ENCODE measurements at regions not wholly inside any gene's neighbourhood (a gene's known extent, or its start where the extent isn't known, plus 50 kb on each side); places are given as distances from the start of the nearest gene placed in this dataset.

DNA sequence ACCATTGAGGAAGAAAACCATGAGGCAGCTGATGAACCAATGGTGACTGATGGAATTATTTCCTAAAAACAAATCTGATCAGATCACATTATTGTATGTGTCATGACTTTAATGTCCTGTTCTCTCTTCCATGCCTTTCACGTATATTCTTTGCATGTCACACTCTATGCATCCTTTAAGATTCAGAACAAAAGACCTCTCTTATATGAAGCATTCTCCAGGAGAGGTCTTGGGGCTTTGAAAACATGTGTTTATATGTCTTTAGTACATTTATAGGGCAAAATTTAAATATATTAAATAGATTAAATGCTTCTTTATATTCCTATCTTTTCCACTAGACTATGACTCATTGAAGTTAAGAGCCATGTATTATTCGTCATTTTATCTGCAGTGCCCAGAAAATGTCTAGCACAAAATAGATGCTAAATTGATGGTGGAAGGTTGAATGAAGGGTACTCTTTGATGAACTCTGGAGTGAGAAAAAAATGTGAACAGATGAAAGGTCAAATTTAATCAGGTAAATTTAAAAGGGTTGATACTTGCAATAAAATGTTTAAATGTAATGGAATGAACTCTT, 196.3 kb downstream of the PSAT1 start:
- DNase-seq (ENCODE audit: low read depth, low spot score): no peak

DNA sequence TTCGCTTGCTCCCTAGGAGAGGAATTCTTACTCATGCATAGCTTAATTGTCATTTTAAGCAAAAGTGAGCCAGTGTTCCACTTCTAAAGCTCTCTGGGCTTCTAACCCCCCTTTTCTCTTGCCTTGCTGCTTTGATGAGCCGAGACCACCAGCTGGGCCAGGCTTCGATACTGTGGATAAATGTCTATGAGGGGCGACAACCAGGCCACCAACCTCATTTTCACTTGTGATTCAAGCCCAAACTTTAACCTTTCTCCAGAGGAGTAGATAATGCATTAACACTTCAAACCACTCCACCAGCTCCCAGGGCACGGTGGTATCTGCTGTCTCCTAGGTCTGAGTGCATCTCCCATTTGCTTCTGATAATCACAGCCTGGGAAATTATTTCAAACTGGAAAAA, 205.6 kb downstream of the PSAT1 start:
- no peak for DNase-seq (ENCODE audit: low read depth, low spot score)

DNA sequence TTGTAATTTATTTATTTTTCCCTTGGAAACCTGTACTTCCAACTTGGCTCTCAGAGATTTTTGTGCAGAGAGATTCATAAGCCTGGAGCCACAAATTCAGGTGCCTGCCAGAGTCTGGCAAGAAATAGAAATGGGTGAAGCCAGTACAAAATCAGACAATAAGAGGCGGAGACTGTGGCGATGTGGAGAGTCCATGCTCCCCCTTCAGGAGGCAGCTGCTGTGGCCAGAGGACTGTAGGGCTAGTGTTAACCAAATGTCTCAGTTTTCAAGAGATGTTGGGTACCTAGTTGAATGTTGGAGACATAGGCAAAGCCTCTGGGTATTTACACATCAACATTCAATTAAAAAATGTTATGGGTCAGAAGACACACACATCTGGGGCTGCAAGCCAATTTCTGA, 208.6 kb downstream of the PSAT1 start:
- no peak for DNase-seq (ENCODE audit: low read depth, low spot score)

DNA sequence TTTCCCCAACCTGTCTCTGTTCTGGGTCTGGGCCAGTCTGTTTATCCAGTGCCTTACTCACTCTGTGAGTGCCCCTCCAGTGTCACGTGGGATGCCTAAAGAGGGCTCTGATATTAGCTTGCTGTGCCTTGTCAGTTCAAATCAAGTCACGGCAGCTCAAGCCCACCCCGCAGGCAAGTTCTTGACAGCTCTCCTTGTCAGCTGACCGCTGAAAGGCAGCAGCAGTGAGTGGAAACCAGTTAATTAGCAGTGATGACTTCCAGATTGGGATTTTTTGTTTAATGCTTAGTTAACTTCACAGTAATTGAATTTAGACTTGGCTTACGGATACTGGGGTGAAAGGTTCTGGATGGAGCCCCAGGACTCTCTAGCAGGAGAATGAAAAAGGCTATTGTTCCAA, 210.1 kb downstream of the PSAT1 start:
- no peak for DNase-seq (ENCODE audit: low read depth, low spot score)

DNA sequence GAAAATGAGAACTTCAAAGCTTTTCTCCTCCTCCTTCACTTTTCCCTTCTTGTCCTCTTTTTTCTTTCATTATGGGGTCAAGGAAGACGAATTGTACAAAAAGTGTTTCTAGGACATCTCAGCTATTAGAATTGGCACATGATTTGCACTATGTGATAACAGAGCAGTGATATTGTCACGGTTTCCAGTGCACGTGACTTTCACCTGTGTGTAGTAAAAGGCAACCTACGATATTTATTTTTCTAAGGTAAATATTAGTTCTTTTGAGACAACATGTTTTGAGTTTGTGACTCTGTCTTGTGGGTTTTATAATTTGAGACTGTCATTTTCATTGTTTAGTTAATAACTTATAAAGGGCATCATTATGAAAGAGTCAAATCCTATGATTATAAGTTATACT, 213.1 kb downstream of the PSAT1 start:
- DNase-seq (ENCODE audit: low read depth, low spot score): no peak

DNA sequence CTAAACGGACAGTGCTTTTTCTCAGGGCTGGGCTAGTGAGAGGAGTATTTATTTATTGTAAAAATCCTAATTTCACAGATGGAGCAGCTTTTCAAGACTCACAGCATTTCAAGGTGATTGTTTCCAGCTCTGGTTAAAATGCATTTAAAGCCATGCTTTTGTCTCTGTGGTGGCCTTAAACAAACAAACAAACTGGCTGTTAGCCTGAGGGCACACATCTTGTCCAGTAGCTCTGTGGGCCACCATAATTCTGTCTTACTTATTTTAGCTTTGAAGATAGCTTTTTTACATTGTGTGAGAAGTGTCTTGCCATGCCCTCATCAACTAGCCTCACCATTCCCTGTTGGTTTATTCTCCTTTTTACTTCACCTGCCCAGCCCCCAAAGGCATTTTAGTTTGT, 218.2 kb downstream of the PSAT1 start:
- DNase-seq (ENCODE audit: low read depth, low spot score): no peak

DNA sequence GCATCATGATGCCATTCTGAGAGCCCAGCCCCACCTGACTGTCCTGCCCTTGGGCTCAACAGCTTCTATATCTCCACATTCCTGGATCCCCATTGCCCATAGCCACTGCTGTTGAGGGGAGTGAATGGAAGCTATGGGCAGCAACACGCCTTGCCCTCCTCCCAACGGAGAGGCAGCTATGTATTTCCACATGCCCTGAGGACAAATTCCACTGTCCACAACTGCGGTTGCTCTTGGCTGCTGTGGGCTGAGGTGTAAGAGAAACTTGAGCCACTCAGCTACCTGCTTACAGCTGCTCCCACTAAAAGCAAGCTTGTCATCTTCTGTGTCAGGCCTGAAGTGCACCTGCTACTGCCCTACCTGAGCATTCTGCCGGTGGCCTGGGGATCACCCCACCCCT, 222.9 kb downstream of the PSAT1 start:
- DNase-seq (ENCODE audit: low read depth, low spot score): no peak

DNA sequence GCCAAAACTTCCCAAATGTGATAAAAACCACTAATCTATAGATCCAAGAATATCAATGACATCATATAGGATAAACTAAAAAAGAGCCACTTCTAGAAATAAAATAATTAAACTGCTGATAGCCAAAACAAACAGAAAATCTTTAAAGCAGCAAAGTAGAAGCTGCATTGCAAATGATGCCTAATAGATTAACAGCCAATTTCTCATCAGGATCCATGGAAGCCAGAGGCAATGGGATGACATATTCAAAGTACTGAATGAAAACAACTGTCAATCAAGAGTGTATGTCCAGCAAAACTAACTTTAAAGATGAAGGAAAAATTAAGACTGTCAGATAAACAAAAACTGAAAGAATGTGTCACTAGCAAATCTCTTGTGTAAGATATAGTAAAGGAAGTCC, 224.8 kb downstream of the PSAT1 start:
- no peak for DNase-seq (ENCODE audit: low read depth, low spot score)

DNA sequence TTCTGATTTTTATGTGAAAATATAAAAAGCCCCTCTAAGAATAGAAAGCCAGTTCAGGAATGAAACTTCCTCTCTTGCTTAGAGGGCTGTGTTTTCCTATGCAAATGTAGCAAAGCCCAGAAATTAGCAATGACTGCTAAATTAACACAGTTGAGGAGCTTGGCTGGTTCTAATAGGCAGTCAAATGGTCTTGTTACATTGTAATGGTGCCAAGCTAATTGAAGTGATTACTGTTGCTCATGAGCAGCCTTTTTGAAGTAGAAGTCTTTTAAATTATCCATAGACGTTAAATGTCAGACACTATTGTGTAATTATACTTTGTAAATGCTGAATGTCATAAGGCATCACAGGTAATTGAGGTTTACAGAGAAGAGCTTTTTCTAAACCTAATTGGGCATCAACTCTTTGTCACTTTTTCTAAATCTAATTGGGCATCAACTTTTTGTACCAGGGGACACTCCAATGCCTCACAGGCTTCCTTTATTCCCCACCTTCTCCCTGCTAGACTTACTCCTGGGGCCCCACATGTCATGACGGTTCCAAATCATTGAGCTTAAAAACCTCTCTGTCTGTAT, 229.1 kb downstream of the PSAT1 start:
- no peak for DNase-seq (ENCODE audit: low read depth, low spot score)

DNA sequence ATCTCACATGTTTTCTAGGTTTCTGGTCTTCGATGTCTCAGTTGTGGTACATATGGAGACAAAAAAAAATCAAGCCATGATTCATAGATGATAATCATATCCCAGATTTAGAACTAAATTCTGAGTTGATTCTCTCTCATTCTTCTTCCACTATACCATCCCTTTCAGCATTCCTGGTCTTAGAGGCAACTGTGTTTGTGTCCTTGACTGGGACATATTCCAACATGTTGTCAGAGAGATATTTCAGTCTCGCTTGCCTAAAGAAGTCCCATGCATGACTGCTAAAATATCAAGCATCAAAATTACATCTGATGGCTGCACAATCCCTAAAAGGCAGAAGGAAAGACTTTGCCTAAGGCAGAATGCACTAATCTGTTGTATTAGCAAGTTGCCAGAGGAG, 236.6 kb downstream of the PSAT1 start:
- no peak for DNase-seq (ENCODE audit: low read depth, low spot score)

DNA sequence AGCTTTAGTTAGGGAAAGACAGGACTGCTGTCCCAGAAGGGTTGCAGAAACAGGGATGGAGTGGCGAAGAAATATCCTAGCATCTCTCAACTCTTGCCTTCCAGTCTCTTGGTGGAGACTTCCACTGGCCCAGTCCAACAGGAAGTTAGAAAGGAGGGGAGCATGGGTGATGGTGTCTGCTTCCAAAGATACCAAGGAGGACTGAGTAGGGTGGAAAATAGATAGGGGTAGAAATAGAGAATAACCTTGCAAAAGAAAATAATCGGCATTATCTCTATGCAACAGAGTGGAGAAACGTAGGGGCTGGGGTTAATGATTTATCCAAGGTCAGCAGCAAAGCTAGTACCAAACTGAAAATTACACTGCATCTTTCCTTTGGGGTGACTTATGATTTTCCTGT, 242.3 kb downstream of the PSAT1 start:
- DNase-seq (ENCODE audit: low read depth, low spot score): no peak

DNA sequence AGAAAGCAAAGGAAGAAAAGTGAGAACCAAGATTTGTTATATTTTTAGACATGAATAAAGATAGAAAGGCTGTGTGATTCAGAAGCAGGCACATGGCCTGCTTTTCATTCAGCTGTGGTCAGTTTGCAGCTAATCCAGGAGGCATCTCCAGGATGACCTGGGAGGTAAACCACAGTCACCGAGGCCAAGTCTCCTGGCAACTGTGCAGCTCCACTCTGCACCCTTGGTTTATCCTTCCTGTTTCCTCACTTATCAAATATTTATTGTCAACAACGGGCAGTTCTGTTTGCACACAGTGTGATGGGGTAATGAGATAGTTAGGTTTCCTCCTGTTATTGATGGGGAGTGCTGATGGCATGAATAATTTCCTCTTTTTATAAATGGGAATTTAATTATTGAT, 243.0 kb downstream of the PSAT1 start:
- DNase-seq (ENCODE audit: low read depth, low spot score): no peak

DNA sequence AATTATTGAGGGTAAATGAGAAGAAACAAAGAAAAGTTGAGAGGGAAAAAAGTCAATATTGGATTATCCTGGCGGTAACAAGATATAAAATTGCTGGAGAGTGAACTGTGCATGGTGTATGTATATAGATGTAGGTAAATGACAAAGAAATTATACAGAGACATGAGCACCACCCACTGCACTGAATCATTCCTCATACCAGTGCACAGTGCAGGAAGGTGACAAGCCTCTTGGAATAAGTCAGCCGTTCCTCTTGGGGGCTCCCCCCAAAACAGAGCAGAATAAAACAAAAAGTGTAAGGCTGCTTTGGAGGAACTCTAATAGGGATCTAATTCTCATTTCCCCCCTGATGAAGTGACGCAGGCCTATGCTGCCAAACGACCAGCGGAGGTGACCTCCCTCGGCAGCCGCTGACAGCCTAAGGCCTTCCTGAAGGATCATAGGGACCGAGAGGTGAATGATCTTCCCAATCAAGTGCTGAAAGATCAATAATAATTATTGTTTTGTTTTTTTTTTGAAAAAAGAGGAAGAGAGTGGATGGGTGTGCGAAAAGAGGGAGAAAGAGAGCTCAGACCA, 245.0 kb downstream of the PSAT1 start:
- no peak for DNase-seq (ENCODE audit: low read depth, low spot score)

DNA sequence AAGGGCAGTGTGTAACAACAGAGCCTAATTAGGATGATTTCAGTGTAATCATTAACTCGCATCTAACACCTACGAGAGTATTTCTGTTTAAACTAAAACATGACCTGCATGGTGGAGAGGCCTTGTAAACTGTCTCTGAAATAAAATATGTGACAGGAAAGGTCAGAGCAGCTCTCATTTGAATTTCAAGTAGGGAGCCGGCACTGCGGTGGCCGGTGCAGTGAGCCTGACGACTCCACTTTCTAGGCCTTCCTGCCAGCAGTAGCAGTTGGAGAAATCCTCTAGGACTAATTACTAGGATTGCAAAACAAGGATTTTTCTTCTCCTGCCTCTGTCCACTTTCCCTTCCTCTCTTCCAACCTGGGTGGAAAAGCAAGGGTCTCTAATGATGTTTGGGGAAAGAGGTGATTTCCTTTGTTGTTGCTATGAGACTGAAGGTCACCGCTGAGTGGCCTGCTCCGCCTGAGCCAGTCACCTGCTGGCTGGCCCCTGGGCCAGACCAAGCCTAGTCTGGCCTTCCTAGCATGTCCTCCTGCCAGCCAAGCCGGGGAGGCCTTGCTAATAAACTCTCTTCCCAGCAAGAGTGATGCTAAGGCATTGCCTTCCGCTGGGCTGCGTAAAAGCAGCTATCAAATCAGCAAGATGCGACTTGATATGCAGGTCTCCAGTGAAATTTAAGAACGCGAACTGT, 245.7 kb downstream of the PSAT1 start:
- no peak for DNase-seq (ENCODE audit: low read depth, low spot score)

DNA sequence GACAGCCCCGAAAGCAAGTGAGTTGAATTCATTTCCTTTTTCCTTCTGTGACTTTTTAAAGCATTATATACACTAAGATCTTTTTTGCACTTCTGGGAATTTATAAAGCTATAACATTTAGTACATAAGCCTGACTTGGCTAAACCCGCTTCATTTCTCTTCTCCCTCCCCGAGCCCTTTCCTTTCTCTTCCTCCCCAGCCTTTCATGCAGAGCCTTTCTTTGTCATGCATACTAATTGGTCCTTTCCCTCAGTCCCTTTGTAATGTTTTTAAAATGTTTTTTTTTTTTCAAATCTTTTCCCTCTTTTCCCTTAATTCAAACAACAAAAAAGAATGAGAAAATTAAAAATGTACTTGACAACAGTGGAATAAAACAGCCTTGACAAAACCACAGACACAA, 246.4 kb downstream of the PSAT1 start:
- no peak for DNase-seq (ENCODE audit: low read depth, low spot score)

DNA sequence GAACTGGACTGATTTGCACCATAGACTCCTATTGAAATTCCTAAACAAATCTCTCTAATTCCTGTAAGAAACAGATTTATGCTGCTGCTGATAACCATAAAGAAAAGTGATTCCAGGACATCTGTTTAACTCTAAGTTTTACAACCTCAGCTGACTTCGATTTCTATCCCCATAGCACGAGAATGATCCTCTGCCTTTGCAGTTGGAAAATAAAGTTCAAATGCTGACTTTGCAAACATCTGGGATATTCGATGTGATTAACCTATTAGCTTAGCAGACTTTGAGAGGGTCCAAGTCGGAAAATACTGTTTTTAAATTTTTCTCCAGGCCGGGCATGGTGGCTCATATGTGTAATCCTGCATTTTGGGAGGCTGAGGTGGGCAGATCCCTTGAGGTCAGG, 247.3 kb downstream of the PSAT1 start:
- DNase-seq (ENCODE audit: low read depth, low spot score): no peak

DNA sequence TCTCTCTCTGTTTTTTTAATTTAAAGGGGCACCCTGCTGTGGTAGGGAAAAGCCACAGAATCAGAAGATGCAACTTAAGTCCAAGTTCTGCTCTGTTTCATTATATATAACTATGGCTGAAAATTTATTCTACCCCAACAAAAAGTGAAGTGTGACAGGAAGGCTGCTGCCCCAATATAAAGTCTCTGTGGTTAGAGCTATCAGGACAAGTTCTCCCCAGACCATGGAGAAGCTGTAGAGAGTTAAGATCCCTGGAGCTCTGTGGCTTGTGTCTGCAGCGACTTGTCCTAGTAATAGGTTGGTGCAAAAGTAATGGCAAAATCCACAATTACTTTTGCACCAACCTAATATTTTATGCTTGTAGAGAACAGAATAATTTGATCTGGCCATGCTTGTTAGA, 250.9 kb downstream of the PSAT1 start:
- DNase-seq (ENCODE audit: low read depth, low spot score): no peak

DNA sequence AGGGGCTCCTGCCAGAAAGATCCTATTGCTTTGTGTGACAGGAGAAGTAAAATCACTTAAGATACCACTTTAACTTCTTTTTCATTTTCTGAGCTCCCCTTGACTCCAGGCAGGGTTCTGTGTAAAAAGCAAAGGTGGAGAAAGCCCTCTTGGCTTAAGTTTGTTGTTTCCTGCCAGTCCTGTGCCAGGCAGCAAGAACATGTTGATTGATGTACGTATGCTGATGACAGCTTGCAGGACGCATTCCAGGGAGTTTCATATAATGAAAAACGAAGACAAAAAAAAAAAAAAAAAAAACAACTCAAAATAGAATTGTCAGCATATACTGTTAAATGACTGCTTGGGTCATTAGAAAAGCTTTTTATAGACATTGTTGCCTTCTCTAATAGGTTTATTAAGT, 251.7 kb downstream of the PSAT1 start:
- no peak for DNase-seq (ENCODE audit: low read depth, low spot score)

DNA sequence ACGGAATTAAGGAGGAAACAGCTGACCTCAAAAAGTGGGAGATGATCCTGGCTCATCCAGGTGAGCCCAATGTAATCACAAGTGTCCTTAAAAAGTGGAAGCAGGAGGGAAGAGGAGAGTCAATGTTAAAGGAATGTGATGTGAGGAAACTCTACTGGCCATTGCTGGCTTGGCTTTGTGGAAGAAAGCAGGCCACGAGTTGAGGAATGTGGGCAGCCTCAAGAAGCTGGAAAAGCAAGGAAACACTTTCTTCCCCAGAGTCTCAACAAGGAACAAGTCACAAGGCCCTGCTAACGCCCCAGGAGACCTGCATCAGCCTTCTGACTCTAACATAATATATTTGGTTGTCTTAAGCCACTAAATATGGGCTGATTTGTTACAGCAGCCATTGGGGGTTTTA, 252.8 kb downstream of the PSAT1 start:
- no peak for DNase-seq (ENCODE audit: low read depth, low spot score)

DNA sequence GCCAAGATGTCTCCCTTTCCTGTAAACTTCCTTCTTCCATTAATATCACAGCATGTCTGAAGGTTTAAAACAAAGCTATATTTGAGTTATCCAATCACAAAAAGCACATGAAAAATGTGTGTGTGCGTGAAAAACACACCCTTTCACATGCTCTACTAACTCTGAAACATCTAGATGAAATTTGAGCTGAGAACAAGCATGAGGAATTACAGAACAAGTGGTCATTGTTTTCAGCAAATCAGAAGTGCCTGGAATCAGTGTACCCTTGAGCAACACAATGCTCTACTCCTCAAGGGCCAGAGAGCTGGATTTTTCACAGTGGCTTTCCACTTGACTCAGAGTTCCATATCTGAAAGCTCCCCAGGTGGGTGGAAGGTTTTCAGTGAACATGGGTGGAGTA, 255.9 kb downstream of the PSAT1 start:
- no peak for DNase-seq (ENCODE audit: low read depth, low spot score)

DNA sequence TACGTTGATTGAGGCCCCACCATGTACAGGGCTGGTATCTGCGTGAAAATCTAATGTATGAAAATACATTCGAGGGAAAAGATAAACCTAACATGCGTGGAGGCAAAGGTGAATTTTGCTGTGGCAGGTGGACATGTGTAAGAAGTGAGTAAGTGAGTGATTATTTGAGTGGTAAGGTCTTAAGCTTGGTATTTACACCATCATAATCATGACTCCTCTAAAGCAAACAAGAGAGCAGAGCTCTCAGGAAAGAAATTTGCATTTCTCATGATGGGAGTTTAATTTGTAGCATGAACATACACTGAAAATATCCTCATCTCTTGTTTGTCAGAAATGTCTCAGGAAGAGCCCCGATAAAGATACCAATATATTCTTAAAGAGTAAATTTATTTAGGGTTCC, 260.6 kb downstream of the PSAT1 start:
- DNase-seq (ENCODE audit: low read depth, low spot score): no peak

DNA sequence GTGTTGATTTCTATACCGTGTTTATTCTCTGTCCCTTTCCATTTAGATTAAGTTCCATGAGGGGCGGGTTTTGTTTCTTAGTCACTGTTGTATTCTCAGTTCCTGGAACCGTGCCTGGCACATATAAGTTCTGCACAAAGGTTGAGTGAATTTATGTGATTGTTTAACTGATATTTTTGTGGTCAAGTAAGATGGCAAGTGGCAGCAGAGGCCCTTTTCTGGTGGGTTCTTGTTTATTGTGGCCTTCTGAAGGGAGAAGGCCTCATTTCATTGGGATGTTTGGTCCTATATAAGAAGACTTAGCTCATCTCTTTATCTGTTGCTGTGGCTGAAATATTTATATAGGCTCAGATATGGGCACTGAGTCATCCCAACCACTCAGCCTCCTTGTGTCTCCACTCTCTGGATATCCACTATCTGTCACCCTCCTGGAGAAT, 262.5 kb downstream of the PSAT1 start:
- no peak for DNase-seq (ENCODE audit: low read depth, low spot score)

DNA sequence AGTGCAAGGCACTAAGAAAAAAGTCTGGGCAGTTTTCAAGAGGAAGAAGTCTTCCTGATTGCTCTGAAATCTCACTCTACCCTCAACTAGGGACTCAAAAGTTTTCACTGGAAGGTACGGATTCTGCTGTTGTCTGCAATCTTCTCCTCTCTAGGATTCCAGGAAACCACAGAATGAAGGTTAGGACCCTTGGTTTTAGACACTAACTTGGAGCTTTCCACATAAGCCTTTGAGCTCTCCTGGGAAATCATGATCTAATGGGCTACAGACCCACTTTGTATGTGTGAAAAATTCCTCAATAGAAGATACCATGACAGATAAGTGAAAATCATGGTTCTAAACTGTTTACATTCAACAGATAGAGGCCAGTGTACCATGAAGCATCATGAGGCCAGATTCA, 265.1 kb downstream of the PSAT1 start:
- DNase-seq (ENCODE audit: low read depth, low spot score): no peak
